Fibroblast of skin of right quadriceps (primary cell): ENCODE measurements at regions not wholly inside any gene's neighbourhood (a gene's known extent, or its start where the extent isn't known, plus 50 kb on each side); places are given as distances from the start of the nearest gene placed in this dataset.
"Not testable (repeated sequence)": the region's sequence is repeated elsewhere in the genome, so short reads cannot be mapped to it uniquely, and the experiment has no call there.

Experiments used
- DNase-seq: peaks from one replicate; pipeline ENCODE4 v3.0.0-alpha.2; 2013

- DNase-seq, result peak; percentile 95
Measured at GRCh38 chr3:194250098-194251002, 100.8 kb downstream of the CPN2 start.

- no peak for DNase-seq
Measured at GRCh38 chr3:194251007-194251406, 100.1 kb downstream of the CPN2 start.

- DNase-seq, result no peak
Measured at GRCh38 chr3:194251461-194251860, 99.7 kb downstream of the CPN2 start.

DNA sequence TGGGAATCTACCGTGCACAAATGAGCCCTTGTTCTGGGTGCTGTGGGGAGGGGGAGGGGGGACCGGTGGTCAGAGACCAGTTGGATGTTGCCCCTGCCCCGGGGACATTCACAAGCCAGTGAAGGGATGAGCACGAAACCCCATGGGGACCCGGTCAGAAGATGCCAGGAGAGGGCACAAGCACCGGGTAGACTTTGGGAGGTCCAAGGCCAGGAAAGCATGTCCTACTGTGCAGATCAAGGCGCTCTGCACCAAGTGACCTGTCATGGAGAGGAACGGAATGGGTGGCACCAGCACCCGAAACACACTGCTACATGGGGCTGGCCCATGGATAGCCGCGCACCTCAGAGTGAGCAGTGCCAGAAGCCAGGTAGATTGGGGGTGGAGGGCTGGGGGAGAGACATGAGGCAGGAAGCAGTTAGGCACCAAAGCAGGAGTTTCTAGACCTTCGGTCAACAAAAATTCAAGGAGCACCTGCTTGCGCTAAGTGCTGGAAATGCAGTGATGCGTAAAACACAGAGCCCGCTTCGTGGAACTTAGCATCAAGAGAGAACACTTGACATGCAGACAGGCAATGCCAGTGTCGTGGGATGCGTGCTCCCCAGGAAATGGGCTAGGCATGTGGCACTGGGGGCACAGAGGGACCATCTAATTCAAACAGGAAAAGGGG lies 99.1 kb downstream of the CPN2 start:
- DNase-seq, result no peak

DNA sequence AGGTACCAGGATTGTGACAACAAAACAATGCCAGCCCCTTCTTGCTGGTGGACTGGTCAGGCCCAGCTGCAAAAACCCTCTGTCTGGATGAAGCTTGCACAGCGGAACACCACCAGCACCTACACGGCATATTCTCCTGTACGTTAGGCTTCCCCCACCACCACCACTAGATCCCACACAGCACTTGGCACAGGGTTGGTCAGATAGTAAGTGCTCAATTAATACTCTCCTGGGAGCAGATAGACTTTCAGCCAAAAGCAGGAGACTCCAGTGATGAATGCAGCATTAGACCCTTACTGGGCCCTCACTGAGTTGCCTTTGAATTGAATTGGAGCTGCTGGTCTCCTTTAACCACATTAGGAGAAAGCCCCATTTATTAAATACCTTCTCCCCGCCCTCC lies 97.9 kb downstream of the CPN2 start:
- no peak for DNase-seq

GRCh38 chr3:194254040-194254439 lies 97.1 kb downstream of the CPN2 start:
- DNase-seq, result no peak

GRCh38 chr3:194255252-194256039 lies 95.7 kb downstream of the CPN2 start:
- peak; percentile 19 for DNase-seq

DNA sequence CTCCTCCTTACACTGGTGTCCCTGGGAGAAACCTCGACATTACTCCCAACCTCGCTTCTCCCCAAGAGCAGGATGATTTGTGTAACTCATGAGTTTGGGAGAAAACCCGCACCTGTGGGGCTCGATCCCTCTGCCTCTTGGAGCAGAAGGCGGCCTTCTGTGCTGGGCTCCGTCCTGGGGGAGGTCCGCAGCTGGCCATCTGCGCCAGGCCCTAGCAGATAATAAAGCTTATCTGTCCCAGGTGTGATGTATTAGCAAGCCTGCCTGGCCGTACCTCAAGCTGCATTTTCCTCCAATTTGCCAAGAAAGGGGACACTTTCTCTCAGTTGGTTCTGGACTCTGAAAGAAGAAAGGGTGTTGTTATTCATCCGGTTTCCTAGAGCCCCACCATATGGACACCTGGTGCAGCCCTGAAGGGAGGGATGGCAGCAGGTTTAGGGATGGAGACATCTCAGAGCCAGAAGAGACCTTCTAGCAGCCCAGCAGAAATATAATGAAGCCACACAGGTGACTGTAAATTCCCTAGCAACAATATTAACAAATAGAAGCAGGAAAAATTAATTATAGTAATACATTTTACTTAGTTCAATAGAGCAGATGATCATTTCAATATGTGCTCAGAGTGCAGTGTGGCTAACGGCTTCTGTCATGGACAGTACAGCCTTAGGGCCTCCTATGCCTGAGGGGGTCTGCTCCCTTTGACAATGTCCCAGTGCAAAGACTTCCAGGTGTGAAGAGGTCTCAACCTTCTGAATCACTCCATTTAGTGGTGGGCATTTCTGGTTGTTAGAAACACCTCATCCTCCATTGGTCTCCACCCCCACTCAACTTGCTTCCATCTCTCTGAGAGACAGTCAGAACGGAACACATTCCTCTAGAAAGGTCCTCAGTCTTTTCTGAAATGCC lies 94.8 kb downstream of the CPN2 start:
- DNase-seq, result no peak

- no peak for DNase-seq
Measured at GRCh38 chr3:194257151-194257621, 93.9 kb downstream of the CPN2 start.

- DNase-seq, result no peak
Measured at GRCh38 chr3:194257916-194258668, 93.0 kb downstream of the CPN2 start.

DNA sequence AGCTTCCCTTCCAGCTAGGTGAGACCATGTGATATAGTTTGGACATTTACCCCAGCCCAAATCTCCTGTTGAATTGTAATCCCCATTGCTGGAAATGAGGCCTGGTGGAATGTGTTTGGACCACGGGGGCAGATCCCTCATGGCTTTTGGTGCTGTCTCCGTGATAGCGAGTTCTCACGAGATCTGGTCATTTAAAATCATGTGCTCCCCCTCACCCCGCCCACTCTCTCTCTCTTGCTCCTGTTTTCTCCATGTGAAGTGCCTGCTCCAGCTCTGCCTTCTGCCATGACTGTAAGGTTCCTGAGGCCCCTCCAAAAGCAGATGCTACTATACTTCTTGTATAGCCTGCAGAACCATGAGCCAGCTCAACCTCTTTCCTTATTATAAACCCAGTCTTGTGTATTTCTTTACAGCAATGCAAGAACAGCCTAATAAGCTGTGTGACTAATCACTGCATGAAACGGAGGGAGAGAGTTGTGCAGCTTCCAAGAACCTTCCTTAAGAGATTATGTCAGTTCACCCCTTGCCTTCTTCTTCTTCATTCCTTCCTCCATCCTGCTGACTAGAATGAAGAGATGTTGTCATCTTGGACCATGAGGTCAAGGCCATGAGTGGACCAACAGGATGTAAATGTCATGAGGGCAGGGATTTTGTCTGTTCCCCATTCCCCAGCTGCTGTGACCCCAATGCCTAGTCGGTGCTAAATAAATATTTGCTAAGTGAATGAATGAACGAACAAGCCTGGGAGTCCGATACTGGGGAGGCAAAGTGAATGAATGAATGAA lies 91.0 kb downstream of the CPN2 start:
- peak; percentile 41 for DNase-seq

GRCh38 chr3:194261581-194262063 lies 89.5 kb downstream of the CPN2 start:
- DNase-seq, result no peak

DNA sequence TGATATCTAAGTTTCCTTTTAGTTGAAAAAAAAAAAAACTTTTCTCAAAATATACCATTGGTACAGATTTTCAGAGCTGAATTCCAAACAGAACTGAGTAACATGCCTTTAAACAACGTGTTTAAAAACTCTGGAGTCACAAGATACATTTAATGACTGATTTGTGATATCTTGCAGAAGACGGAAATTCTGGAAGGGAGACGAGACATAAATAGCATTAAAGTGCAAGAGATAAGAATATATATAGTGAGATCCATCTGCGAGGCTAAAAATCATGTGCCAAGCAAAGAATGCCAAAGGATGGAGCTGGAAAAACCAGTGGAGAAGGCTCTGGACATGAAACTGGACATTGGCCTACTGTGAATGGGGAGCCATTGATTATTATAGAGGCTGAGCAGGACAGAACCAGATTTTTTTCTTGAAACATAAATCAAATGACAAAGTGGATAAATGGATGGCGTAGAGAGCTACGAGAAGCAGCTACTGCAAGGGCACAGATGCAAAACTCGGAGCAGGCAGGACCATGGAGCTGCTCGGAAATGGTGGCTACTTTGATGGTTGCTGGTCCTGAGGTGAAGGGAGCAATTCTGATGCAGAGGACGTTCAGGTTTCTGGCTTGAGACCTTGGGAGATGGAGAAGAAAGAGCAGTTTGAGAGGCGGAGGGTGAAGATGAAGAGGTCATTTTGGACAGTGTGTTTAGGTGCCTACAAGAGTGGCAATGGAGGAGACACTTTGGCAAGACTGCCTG lies 88.8 kb downstream of the CPN2 start:
- DNase-seq, result no peak

- DNase-seq, result no peak
Measured at GRCh38 chr3:194262925-194263305, 88.2 kb downstream of the CPN2 start.

DNA sequence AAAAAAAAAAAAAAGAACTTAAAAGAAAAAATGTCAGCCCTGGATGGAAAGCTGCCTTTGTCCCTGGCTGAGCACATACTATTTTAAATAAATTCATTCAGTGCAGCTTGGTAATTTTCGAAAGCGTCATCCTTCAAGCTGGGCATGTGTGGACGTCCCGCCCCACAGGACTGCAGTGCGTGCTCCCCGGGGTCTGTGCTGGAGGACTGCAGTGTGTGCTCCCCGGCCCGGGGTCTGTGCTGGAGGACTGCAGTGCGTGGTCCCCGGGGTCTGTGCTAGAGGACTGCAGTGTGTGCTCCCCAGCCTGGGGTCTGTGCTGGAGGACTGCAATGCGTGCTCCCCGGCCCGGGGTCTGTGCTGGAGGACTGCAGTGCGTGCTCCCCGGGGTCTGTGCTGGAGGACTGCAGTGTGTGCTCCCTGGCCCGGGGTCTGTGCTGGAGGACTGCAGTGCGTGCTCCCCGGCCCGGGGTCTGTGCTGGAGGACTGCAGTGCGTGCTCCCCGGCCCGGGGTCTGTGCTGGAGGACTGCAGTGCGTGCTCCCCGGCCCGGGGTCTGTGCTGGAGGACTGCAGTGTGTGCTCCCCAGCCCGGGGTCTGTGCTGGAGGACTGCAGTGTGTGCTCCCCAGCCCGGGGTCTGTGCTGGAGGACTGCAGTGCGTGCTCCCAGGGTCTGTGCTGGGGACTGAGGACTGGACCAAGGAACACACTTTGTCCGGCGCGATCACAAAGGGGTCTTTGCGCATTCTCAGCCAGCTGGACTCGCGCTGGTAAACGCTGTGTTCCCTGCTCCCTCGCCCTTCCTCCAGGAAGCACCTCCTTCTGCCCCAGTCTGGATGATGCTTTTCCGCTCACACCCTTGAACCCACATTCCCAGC lies 86.3 kb downstream of the CPN2 start:
- not testable (repeated sequence) for DNase-seq

GRCh38 chr3:194265505-194265892 lies 85.6 kb downstream of the CPN2 start:
- peak; percentile 78 for DNase-seq

DNA sequence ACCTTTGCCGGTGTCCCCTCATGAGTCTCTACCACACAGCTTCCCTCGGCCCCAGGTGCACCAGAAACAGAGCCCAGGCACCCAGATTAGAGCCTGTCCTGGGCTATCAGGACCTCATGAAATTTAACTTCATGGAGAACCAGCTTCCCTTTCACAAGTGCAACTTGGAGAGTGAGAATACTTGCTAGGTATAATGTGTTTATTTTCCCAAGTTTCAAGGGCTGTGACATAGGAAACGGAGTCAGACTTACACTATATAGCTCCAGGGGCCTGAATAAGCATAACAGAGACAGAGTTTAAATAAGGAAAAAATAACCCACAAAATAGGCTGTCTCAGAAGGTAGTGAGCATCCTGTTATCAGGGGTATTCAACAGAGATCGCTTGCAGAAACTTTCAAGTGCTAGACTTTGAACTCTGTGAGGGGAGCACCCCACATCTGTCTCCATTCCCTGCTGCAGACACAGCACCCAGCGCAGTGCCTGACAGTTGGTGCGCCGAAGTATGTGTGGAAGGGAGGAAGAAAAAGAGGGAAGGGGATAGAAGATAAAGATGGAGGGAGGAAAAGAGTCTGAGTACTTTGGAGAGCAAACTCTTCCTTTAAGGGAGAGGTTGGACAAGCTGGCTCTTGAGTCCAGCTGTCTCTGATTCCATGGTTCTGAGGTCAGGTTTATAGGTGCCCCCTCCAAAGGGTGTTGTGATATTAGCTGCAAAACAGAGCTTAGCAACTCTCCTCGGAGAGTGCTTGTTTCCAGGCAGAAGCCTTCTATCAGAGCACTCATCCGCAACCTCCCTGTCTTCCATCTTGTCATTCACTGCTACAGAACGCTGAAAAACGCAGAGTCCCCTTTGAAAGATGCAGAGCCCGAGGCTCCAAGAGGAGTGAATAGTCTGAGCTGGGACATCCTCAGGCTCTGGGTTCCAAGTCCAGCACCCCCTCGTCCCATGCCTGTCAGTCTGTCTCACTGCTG lies 84.8 kb downstream of the CPN2 start:
- DNase-seq, result no peak
